ENCODE measurements at regions not wholly inside any gene's neighbourhood (a gene's known extent, or its start where the extent isn't known, plus 50 kb on each side); places are given as distances from the start of the nearest gene placed in this dataset.

- BruUV-seq (replicated peaks): no TSS peak
- POLR2A ChIA-PET: no interaction called here
- no peak overlapping the region for H3K9ac ChIP-seq (replicated peaks; ENCODE audit: extremely low read depth, insufficient read depth, low read length)
- H3K4me2 ChIP-seq (ENCODE audit: insufficient read depth, low read length): no peak overlapping the region
- CTCF ChIA-PET: no interaction called here
- no peak overlapping the region for H3K4me3 ChIP-seq (replicated peaks in 1 of 3; ENCODE audit: insufficient read depth in 1 of 3, low read depth in 1 of 3, low read length in 3 of 3)
- no peak overlapping the region for H3K27ac ChIP-seq (ENCODE audit: insufficient read depth, low read depth, low read length)
- DNase-seq (ENCODE audit: low read depth, low spot score): no peak
- no peak overlapping the region for H2AFZ ChIP-seq (ENCODE audit: low read depth, low read length)
- no peak for TF ChIP-seq JUN (IDR thresholded peaks at IDR 0.05; ENCODE audit: borderline replicate concordance, insufficient read depth, insufficient read length, low read depth)
- TF ChIP-seq GATA2 (IDR thresholded peaks at IDR 0.05; ENCODE audit: insufficient read depth, insufficient read length, low read depth, low read length): no peak
- TF ChIP-seq POLR2AphosphoS5 (IDR thresholded peaks at IDR 0.05; ENCODE audit: insufficient read depth, low read depth, low read length): no peak
- TF ChIP-seq MYC (IDR thresholded peaks at IDR 0.05; ENCODE audit: low read depth, low read length): no peak
- no peak for TF ChIP-seq CTCF (IDR thresholded peaks at IDR 0.05; ENCODE audit: extremely low read depth in 1 of 2, insufficient read depth in 1 of 2, low read depth in 1 of 2, low read length in 2 of 2)
- TF ChIP-seq EZH2 (IDR thresholded peaks at IDR 0.05; ENCODE audit: borderline replicate concordance, low read depth, low read length, severe bottlenecking): no peak
- TF ChIP-seq MAX (IDR thresholded peaks at IDR 0.05; ENCODE audit: insufficient read depth, insufficient read length): no peak
- TF ChIP-seq FOS (IDR thresholded peaks at IDR 0.05; ENCODE audit: borderline replicate concordance, insufficient read depth, low read length): no peak
- no peak for TF ChIP-seq POLR2A (IDR thresholded peaks at IDR 0.05; ENCODE audit: low read depth, low read length)
- H3K27me3 ChIP-seq (ENCODE audit: control insufficient read depth in 2 of 2, insufficient read depth in 2 of 2, low read length in 2 of 2): no peaks in the 10 kb centered on the region
- intact Hi-C loops (cut with micrococcal nuclease) (no loop called here), dilution Hi-C loops (cut with MboI; ENCODE audit: extremely low pct_ligation_motif_present, low sequenced_read_pairs) (no loop called here)
- H4K20me1 ChIP-seq (replicated peaks; ENCODE audit: control insufficient read depth, extremely low read depth, insufficient read depth, low read length): no peaks in the 10 kb centered on the region
- no peak for FAIRE-seq
- H3K4me1 ChIP-seq (ENCODE audit: control insufficient read depth, extremely low read depth, insufficient read depth, low read length): no peaks in the 10 kb centered on the region
- H3K9me3 ChIP-seq (replicated peaks; ENCODE audit: control insufficient read depth, insufficient read depth, low read length): no peaks in the 10 kb centered on the region
- H3K9me1 ChIP-seq (replicated peaks; ENCODE audit: control insufficient read depth, extremely low read depth, insufficient read depth, low read length): no peaks in the 10 kb centered on the region
- no peaks in the 10 kb centered on the region for H3K79me2 ChIP-seq (ENCODE audit: control insufficient read depth, insufficient read depth, low read length)
- no peaks in the 10 kb centered on the region for H3K36me3 ChIP-seq (ENCODE audit: control insufficient read depth in 2 of 2, extremely low read depth in 1 of 2, insufficient read depth in 2 of 2, low read length in 2 of 2)
Measured at GRCh38 chr7:1331561-1332467, 99.1 kb downstream of the UNCX start.
